Uterus (tissue), 3 donors: ENCODE measurements at regions not wholly inside any gene's neighbourhood (a gene's known extent, or its start where the extent isn't known, plus 50 kb on each side); places are given as distances from the start of the nearest gene placed in this dataset.

Source experiments
- DNase-seq, 2 donors: peaks; one replicate each; pipeline ENCODE4 v3.0.0-alpha.2; 2019 to 2020
- H3K27ac ChIP-seq, 2 donors: fragments of 200-600 bp; sonication (generic); 1 replicate in 1 of 2; 2 replicates in 1 of 2; pipeline ENCODE4 v1.5.1; 2016 to 2018
- H3K27me3 ChIP-seq, 2 donors: fragments of 200-600 bp; sonication (generic); one replicate each; pipeline ENCODE4 v1.5.1; 2018 to 2019; ENCODE audit warnings: control low read depth in 1 of 2
- H3K36me3 ChIP-seq, 2 donors: fragments of 200-600 bp; sonication (generic); one replicate each; pipeline ENCODE4 v1.5.1; 2019; ENCODE audit warnings: control low read depth in 1 of 2
- H3K4me1 ChIP-seq, 2 donors: fragments of 200-600 bp; sonication (generic); one replicate each; pipeline ENCODE4 v1.5.1; 2018 to 2019; ENCODE audit warnings: control low read depth in 1 of 2
- H3K4me3 ChIP-seq, 2 donors: fragments of 200-600 bp; sonication (generic); 1 replicate in 1 of 2; 2 replicates in 1 of 2; pipeline ENCODE4 v1.5.1; 2018 to 2019; ENCODE audit warnings: mild to moderate bottlenecking in 1 of 2
- H3K9me3 ChIP-seq, 2 donors: fragments of 200-600 bp; sonication (generic); one replicate each; pipeline ENCODE4 v1.5.1; 2019; ENCODE audit warnings: control low read depth in 1 of 2
- POLR2A ChIP-seq, 2 donors: fragments of 450-650 bp; IDR thresholded peaks; one replicate each; pipeline ENCODE4 v1.6.1; 2016; ENCODE audit warnings: antibody characterized with exemption in 2 of 2, mild to moderate bottlenecking in 1 of 2, moderate library complexity in 1 of 2
- intact Hi-C: fragments of 100-400 bp; cut with DNase I; formaldehyde crosslinking; loops from one replicate; pipeline ENCODE4 v1.15.1; 2023; ENCODE audit warnings: low total_unique reads
- TF ChIP-seq, protein P1 (sequence below), 4 experiments: fragments of 200-600 bp in 2 of 4; fragments of 450-650 bp in 2 of 4; sonication (generic) in 2 of 4; IDR thresholded peaks; one replicate each; pipeline ENCODE4 v1.5.1; 2016 to 2019; ENCODE audit warnings: antibody characterized with exemption in 4 of 4, mild to moderate bottlenecking in 2 of 4, moderate library complexity in 1 of 4
- donor health status: DM: yes; HTN: yes; CAD: no.

DNA sequence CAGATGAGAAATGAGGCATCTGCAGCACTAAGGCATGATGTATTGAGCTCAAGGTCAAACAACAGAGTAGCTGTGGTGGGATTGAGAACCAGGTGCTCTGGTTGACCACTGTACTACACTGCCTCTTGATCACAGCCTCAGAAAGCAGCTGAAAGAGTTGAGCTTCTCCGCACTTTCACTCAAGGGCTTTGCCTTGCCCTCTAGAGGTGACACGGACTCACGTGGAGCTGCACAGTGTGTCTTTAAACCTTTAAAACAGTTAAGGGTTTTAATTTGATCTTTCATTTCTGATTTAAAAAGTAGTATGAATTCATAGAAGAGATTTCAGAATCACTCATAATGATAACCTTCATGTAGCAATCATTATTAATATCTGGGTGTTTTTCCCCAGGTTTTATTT, 132.5 kb downstream of the RWDD3 start:
- intact Hi-C loops, result no loop called here

GRCh38 chr1:95368178-95368577, 134.2 kb downstream of the RWDD3 start:
- TF ChIP-seq, protein P1, sequence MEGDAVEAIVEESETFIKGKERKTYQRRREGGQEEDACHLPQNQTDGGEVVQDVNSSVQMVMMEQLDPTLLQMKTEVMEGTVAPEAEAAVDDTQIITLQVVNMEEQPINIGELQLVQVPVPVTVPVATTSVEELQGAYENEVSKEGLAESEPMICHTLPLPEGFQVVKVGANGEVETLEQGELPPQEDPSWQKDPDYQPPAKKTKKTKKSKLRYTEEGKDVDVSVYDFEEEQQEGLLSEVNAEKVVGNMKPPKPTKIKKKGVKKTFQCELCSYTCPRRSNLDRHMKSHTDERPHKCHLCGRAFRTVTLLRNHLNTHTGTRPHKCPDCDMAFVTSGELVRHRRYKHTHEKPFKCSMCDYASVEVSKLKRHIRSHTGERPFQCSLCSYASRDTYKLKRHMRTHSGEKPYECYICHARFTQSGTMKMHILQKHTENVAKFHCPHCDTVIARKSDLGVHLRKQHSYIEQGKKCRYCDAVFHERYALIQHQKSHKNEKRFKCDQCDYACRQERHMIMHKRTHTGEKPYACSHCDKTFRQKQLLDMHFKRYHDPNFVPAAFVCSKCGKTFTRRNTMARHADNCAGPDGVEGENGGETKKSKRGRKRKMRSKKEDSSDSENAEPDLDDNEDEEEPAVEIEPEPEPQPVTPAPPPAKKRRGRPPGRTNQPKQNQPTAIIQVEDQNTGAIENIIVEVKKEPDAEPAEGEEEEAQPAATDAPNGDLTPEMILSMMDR (IDR thresholded peaks at IDR 0.05), result no peak
- TF ChIP-seq POLR2A (IDR thresholded peaks at IDR 0.05), result no peak
- intact Hi-C loops, result no loop called here
- no peaks in the 10 kb centered on the region for H3K36me3 ChIP-seq
- DNase-seq, result no peak
- H3K27ac ChIP-seq, result no peak overlapping the region
- H3K4me1 ChIP-seq, result no peaks in the 10 kb centered on the region
- no peaks in the 10 kb centered on the region for H3K9me3 ChIP-seq
- H3K27me3 ChIP-seq, result no peaks in the 10 kb centered on the region
- H3K4me3 ChIP-seq, result no peak overlapping the region

More for the DNA sequence above, 132.5 kb downstream of the RWDD3 start:
- Histone ChIP-seq H3K27me3 (no peaks in the 10 kb centered on the region), H3K4me1 (no peaks in the 10 kb centered on the region), H3K4me3 (no peak overlapping the region), H3K27ac (no peak overlapping the region), H3K36me3 (no peaks in the 10 kb centered on the region), H3K9me3 (no peaks in the 10 kb centered on the region)
- DNase-seq, result no peak
- TF ChIP-seq, protein P1 (IDR thresholded peaks at IDR 0.05), result no peak
- no peak for TF ChIP-seq POLR2A (IDR thresholded peaks at IDR 0.05)

- intact Hi-C loops, result no loop called here
- no peak overlapping the region for H3K4me3 ChIP-seq
- no peaks in the 10 kb centered on the region for H3K4me1 ChIP-seq
- TF ChIP-seq, protein P1 (IDR thresholded peaks at IDR 0.05), result no peak
- TF ChIP-seq POLR2A (IDR thresholded peaks at IDR 0.05), result no peak
- H3K36me3 ChIP-seq, result no peaks in the 10 kb centered on the region
- H3K27ac ChIP-seq, result no peak overlapping the region
- no peaks in the 10 kb centered on the region for H3K27me3 ChIP-seq
- H3K9me3 ChIP-seq, result no peaks in the 10 kb centered on the region
- no peak for DNase-seq
Measured at GRCh38 chr1:95369985-95370690, 136.1 kb downstream of the RWDD3 start.

GRCh38 chr1:95370691-95371562, 136.9 kb downstream of the RWDD3 start:
- DNase-seq, result no peak

GRCh38 chr1:95371666-95372282, 137.8 kb downstream of the RWDD3 start:
- Histone ChIP-seq H3K36me3 (no peaks in the 10 kb centered on the region), H3K27me3 (no peaks in the 10 kb centered on the region), H3K9me3 (no peaks in the 10 kb centered on the region), H3K27ac (no peak overlapping the region), H3K4me3 (no peak overlapping the region), H3K4me1 (no peaks in the 10 kb centered on the region)
- intact Hi-C loops, result no loop called here
- TF ChIP-seq POLR2A (IDR thresholded peaks at IDR 0.05), result no peak
- TF ChIP-seq, protein P1 (IDR thresholded peaks at IDR 0.05), result no peak
- DNase-seq, result no peak

More at GRCh38 chr1:95370691-95371562, 136.9 kb downstream of the RWDD3 start:
- no peak for TF ChIP-seq POLR2A (IDR thresholded peaks at IDR 0.05)
- no peaks in the 10 kb centered on the region for H3K27me3 ChIP-seq
- H3K27ac ChIP-seq, result no peak overlapping the region
- H3K36me3 ChIP-seq, result no peaks in the 10 kb centered on the region
- H3K4me3 ChIP-seq, result no peak overlapping the region
- H3K4me1 ChIP-seq, result no peaks in the 10 kb centered on the region
- H3K9me3 ChIP-seq, result no peaks in the 10 kb centered on the region
- intact Hi-C loops, result no loop called here
